ENCODE measurements at regions not wholly inside any gene's neighbourhood (a gene's known extent, or its start where the extent isn't known, plus 50 kb on each side); places are given as distances from the start of the nearest gene placed in this dataset.

GRCh38 chr13:60798503-60798902 is 401.5 kb downstream of the TDRD3 start:
- TF ChIP-seq, protein P1, sequence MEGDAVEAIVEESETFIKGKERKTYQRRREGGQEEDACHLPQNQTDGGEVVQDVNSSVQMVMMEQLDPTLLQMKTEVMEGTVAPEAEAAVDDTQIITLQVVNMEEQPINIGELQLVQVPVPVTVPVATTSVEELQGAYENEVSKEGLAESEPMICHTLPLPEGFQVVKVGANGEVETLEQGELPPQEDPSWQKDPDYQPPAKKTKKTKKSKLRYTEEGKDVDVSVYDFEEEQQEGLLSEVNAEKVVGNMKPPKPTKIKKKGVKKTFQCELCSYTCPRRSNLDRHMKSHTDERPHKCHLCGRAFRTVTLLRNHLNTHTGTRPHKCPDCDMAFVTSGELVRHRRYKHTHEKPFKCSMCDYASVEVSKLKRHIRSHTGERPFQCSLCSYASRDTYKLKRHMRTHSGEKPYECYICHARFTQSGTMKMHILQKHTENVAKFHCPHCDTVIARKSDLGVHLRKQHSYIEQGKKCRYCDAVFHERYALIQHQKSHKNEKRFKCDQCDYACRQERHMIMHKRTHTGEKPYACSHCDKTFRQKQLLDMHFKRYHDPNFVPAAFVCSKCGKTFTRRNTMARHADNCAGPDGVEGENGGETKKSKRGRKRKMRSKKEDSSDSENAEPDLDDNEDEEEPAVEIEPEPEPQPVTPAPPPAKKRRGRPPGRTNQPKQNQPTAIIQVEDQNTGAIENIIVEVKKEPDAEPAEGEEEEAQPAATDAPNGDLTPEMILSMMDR (conservative IDR thresholded peaks at IDR 0.05) = no peak
- no peak overlapping the region for H3K27ac Mint-ChIP-seq

DNA sequence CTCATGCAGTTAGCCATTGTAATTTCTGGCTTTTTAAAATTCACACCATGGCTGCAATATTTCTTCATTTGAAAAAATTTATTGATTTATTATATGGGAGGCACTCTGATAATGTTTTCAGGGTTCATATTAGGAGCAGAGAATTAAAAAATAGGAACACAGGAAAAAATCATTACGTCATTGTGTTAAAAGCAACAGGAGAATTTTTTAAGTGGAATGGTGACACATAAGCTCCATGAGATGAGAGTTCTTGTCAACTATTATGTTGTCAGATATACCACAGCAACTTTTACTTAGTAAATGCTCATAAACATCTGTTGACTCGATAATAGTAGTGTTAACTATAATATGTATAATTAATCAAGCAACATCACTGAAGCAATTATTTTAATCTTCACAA is 400.1 kb downstream of the TDRD3 start:
- Mint-ChIP-seq H3K4me3 (no peak overlapping the region), H3K27me3 (ENCODE audit: insufficient read depth) (no peaks in the 10 kb centered on the region)
- 80 to 89% methylated on average over 1 of the region's 2 CpGs for WGBS, 2 experiments (ENCODE audit: insufficient coverage in 1 of 2, insufficient read length in 1 of 2)

More at GRCh38 chr13:60798503-60798902, 401.5 kb downstream of the TDRD3 start:
- Mint-ChIP-seq H3K27me3 (ENCODE audit: insufficient read depth) (no peaks in the 10 kb centered on the region), H3K9me3 (peaks cover 4% of the 10 kb centered on the region), H3K4me3 (no peak overlapping the region), H3K4me1 (no peaks in the 10 kb centered on the region), H3K36me3 (ENCODE audit: low read depth) (no peaks in the 10 kb centered on the region)
- WGBS, 2 experiments (ENCODE audit: insufficient coverage in 1 of 2, insufficient read length in 1 of 2) = 82% methylated on average over 4 of the region's 4 CpGs; no CpG with 5 or more reads in 1 of the 2 experiments
- H3K4me1 ChIP-seq (ENCODE audit: control insufficient read depth, insufficient read depth, low read length) = no peaks in the 10 kb centered on the region
- H3K27ac ChIP-seq (ENCODE audit: low read depth, low read length) = no peak overlapping the region
- H3K4me3 ChIP-seq (ENCODE audit: low read length) = no peak overlapping the region
- H3K9me3 ChIP-seq (ENCODE audit: control insufficient read depth, low read length) = no peaks in the 10 kb centered on the region
- no peaks in the 10 kb centered on the region for H3K27me3 ChIP-seq (ENCODE audit: control insufficient read depth, insufficient read depth, low read length, poor library complexity, severe bottlenecking)
- H3K36me3 ChIP-seq (ENCODE audit: control insufficient read depth, insufficient read depth, low read length) = no peaks in the 10 kb centered on the region
- H3K9ac ChIP-seq (ENCODE audit: extremely low read depth, low read length, poor library complexity, severe bottlenecking) = no peak overlapping the region
- no peak for DNase-seq

DNA sequence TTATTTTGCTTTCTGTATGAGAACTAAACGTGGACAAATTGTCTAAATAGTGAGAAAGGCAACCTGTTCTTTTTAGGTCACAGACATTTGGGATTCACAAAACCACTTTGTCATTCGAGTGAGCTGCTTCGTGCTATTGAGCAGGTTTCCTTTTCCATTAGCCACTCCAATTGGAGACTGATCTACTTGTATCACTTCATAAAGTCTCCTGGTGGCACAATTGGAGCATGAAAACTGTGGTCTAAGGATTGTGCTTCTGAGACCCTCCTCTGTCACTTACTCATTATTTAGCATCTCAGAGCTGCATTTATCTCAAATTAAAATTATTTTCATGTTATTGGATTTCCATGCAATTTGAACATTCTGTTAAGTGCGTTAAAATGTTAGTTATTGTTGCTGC is 397.7 kb downstream of the TDRD3 start:
- H3K27ac Mint-ChIP-seq = no peak overlapping the region

More for the DNA sequence above, 400.1 kb downstream of the TDRD3 start:
- Histone ChIP-seq H3K27me3 (ENCODE audit: control insufficient read depth, insufficient read depth, low read length, poor library complexity, severe bottlenecking) (no peaks in the 10 kb centered on the region), H3K4me3 (ENCODE audit: low read length) (no peak overlapping the region), H3K36me3 (ENCODE audit: control insufficient read depth, insufficient read depth, low read length) (no peaks in the 10 kb centered on the region), H3K9me3 (ENCODE audit: control insufficient read depth, low read length) (no peaks in the 10 kb centered on the region), H3K27ac (ENCODE audit: low read depth, low read length) (no peak overlapping the region), H3K9ac (ENCODE audit: extremely low read depth, low read length, poor library complexity, severe bottlenecking) (no peak overlapping the region), H3K4me1 (ENCODE audit: control insufficient read depth, insufficient read depth, low read length) (no peaks in the 10 kb centered on the region)
- H3K27ac Mint-ChIP-seq = no peak overlapping the region
- TF ChIP-seq, protein P1 (conservative IDR thresholded peaks at IDR 0.05) = no peak
- H3K36me3 Mint-ChIP-seq (ENCODE audit: low read depth) = no peaks in the 10 kb centered on the region
- no peaks in the 10 kb centered on the region for H3K4me1 Mint-ChIP-seq
- DNase-seq = no peak
- peaks cover 2% of the 10 kb centered on the region for H3K9me3 Mint-ChIP-seq

More for the DNA sequence above, 397.7 kb downstream of the TDRD3 start:
- no peaks in the 10 kb centered on the region for H3K27me3 Mint-ChIP-seq (ENCODE audit: insufficient read depth)
- WGBS, 2 experiments (ENCODE audit: insufficient coverage in 1 of 2, insufficient read length in 1 of 2) = 76 to 82% methylated on average over 3 to 4 of the region's 4 CpGs
- H3K9me3 Mint-ChIP-seq = no peaks in the 10 kb centered on the region
- no peak overlapping the region for H3K9ac ChIP-seq (ENCODE audit: extremely low read depth, low read length, poor library complexity, severe bottlenecking)
- H3K27me3 ChIP-seq (ENCODE audit: control insufficient read depth, insufficient read depth, low read length, poor library complexity, severe bottlenecking) = no peaks in the 10 kb centered on the region
- no peak for DNase-seq
- H3K36me3 ChIP-seq (ENCODE audit: control insufficient read depth, insufficient read depth, low read length) = no peaks in the 10 kb centered on the region
- no peak overlapping the region for H3K4me3 Mint-ChIP-seq
- H3K4me1 ChIP-seq (ENCODE audit: control insufficient read depth, insufficient read depth, low read length) = no peaks in the 10 kb centered on the region
- no peak overlapping the region for H3K4me3 ChIP-seq (ENCODE audit: low read length)
- H3K4me1 Mint-ChIP-seq = no peaks in the 10 kb centered on the region
- H3K36me3 Mint-ChIP-seq (ENCODE audit: low read depth) = no peaks in the 10 kb centered on the region
- H3K9me3 ChIP-seq (ENCODE audit: control insufficient read depth, low read length) = no peaks in the 10 kb centered on the region
- TF ChIP-seq, protein P1 (conservative IDR thresholded peaks at IDR 0.05) = no peak
- no peak overlapping the region for H3K27ac ChIP-seq (ENCODE audit: low read depth, low read length)

Data from endodermal cell (in vitro differentiated cells).